ENCODE measurements at regions not wholly inside any gene's neighbourhood (a gene's known extent, or its start where the extent isn't known, plus 50 kb on each side); places are given as distances from the start of the nearest gene placed in this dataset.

- H3K9me3 Mint-ChIP-seq: peaks cover 4% of the 10 kb centered on the region; the same call in 2 of the 3 replicates
- Histone ChIP-seq H3K4me2 (no peak overlapping the region), H2AFZ (no peak overlapping the region), H3K4me3 (no peak overlapping the region), H3K27ac (ENCODE audit: low read depth) (no peak overlapping the region), H3K9me2 (ENCODE audit: insufficient read depth) (no peaks in the 10 kb centered on the region; the same call in 1 of the 2 replicates), H3K4me1 (ENCODE audit: insufficient read depth) (0 out of 2 replicates have a peak, but pooled peaks cover 2% of the 10 kb centered on the region), H3K79me2 (replicated peaks; ENCODE audit: insufficient read depth) (no peaks in the 10 kb centered on the region), H3K36me3 (ENCODE audit: insufficient read depth) (no peaks in the 10 kb centered on the region), H3K27me3 (ENCODE audit: insufficient read depth) (no peaks in the 10 kb centered on the region), H3F3A (replicated peaks; ENCODE audit: low read depth) (no peaks in the 10 kb centered on the region), H4K20me1 (replicated peaks; ENCODE audit: insufficient read depth) (no peaks in the 10 kb centered on the region)
- H3K27ac Mint-ChIP-seq: no peak overlapping the region
- DNase-seq (ENCODE audit: low spot score): no peak
- no peaks in the 10 kb centered on the region for H3K36me3 Mint-ChIP-seq (ENCODE audit: low read depth)
- no peak overlapping the region for H3K4me3 Mint-ChIP-seq
- no peak for ATAC-seq
- TF ChIP-seq POLR2AphosphoS5 (IDR thresholded peaks at IDR 0.05; ENCODE audit: low read depth): no peak
- no peak for TF ChIP-seq EZH2 (IDR thresholded peaks at IDR 0.05; ENCODE audit: low read depth, unreplicated experiment)
- TF ChIP-seq JUNB (IDR thresholded peaks at IDR 0.05; ENCODE audit: unreplicated experiment): no peak
- TF ChIP-seq ZNF331 (CRISPR knock-in tag; IDR thresholded peaks at IDR 0.05; ENCODE audit: low read depth): no peak
- no peak for TF ChIP-seq NANOG (IDR thresholded peaks at IDR 0.05; ENCODE audit: borderline replicate concordance)
- no peak for TF ChIP-seq ZNF462 (CRISPR knock-in tag; IDR thresholded peaks at IDR 0.05)
- TF ChIP-seq EZH2phosphoT487 (IDR thresholded peaks at IDR 0.05; ENCODE audit: unreplicated experiment): no peak
- TF ChIP-seq, protein P1, sequence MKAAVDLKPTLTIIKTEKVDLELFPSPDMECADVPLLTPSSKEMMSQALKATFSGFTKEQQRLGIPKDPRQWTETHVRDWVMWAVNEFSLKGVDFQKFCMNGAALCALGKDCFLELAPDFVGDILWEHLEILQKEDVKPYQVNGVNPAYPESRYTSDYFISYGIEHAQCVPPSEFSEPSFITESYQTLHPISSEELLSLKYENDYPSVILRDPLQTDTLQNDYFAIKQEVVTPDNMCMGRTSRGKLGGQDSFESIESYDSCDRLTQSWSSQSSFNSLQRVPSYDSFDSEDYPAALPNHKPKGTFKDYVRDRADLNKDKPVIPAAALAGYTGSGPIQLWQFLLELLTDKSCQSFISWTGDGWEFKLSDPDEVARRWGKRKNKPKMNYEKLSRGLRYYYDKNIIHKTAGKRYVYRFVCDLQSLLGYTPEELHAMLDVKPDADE (IDR thresholded peaks at IDR 0.05): no peak
- TF ChIP-seq CTCF (conservative IDR thresholded peaks at IDR 0.05; ENCODE audit: low read depth in 2 of 2): no peak
- no peak for TF ChIP-seq CREB1 (CRISPR knock-in tag; IDR thresholded peaks at IDR 0.05; ENCODE audit: low read depth)
- no peak for TF ChIP-seq STAT1 (IDR thresholded peaks at IDR 0.05; ENCODE audit: unreplicated experiment)
- H3K27me3 Mint-ChIP-seq (ENCODE audit: insufficient read depth, low read depth, poor library complexity): no peaks in the 10 kb centered on the region
- peaks cover 1% of the 10 kb centered on the region; the same call in 2 of the 3 replicates for H3K4me1 Mint-ChIP-seq
Measured at GRCh38 chr3:65202395-65202794, 514.6 kb upstream of the ADAMTS9 start.
